GM21786 (cell line): ENCODE measurements at regions not wholly inside any gene's neighbourhood (a gene's known extent, or its start where the extent isn't known, plus 50 kb on each side); places are given as distances from the start of the nearest gene placed in this dataset.
"Not testable (repeated sequence)": the region's sequence is repeated elsewhere in the genome, so short reads cannot be mapped to it uniquely, and the experiment has no call there.

Experiments
- ATAC-seq: cut with Tn5 transposase; IDR thresholded peaks from one replicate; pipeline ENCODE4 v1.9.1; 2021; ENCODE audit not compliant: unreplicated experiment

DNA sequence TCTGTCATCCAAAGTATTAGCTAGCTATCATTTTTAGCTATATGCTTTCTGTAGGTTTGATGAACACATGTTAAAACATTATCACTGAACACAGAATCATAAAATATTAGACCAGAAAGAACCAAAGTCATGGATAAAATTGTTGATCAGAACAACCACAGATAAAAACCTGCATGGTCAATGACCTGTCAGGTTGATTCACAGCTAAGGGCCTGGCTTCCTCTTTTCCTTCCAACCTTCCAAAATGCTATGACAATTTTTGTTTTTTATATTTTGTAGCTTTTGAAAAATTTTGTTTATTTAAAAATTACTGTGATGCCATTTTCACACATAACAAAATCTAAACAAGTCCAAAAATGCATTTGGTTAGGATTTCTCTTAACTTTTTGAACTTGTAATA, 444.4 kb upstream of the CHRM2 start:
- ATAC-seq = no peak

DNA sequence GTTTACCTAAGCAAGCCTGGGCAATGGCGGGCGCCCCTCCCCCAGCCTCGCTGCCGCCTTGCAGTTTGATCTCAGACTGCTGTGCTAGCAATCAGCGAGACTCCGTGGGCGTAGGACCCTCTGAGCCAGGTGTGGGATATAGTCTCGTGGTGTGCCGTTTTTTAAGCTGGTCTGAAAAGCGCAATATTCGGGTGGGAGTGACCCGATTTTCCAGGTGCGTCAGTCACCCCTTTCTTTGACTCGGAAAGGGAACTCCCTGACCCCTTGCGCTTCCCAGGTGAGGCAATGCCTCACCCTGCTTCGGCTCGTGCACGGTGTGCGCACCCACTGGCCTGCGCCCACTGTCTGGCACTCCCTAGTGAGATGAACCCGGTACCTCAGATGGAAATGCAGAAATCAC, 442.6 kb upstream of the MTPN start:
- not testable (repeated sequence) for ATAC-seq

DNA sequence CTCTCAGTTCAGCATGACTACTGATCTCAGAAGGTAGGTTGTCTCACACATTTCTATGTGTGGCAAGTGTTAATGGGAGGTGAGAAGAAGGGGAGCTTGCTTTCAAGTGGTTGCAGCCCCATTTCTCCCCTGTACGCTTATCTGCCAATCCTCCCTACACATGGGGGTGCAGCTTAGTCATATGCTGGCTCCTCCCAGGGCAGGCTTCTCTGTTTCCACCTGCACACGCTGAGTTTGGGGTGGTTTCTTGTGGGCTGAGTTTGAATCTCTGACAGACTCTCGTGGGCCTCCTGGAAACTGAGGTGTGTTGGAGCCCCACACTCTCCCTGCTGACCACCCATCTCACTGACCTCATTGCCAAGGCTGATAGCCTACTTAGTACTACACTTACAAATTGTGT, 435.8 kb upstream of the MTPN start:
- ATAC-seq = no peak

DNA sequence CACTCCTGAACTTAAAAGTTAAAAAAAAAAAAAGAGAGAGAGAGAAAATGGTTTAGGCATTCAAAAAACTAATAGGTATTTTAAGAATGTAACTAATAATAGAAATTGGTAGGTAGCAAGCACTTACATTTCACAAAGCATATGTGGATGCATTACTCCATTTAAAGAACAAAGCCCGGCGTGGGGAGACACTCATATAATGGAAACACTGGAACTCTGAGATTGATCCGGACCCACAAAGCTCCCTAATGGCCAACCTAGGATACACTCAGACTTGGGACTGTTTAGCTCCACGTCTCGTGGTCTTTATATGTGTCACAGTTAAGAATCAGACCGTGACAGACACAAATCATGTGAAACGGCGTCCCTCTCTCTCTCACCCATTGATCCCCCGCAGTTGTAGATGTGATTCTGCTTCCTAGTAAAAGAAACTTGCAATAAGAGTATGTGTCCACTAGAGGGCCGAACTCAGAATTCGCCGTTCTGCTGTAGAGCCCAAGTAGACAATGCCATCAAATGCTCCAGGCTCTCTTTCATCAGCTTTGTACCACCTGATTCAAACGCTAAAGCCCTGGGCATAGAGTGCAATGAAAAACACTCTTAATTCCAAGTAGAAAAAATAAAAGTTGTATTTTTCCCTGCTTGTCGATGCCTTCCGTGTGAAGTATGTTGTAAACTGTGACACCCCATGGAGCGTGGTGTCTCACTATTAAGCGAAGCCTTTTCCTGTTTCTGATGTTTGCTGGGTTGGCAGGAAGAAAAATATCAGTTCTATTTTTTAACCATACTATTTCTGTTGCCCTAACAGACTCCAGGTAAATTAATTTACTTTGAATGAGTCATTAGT, 429.0 kb upstream of the MTPN start:
- ATAC-seq = peak; percentile 95

DNA sequence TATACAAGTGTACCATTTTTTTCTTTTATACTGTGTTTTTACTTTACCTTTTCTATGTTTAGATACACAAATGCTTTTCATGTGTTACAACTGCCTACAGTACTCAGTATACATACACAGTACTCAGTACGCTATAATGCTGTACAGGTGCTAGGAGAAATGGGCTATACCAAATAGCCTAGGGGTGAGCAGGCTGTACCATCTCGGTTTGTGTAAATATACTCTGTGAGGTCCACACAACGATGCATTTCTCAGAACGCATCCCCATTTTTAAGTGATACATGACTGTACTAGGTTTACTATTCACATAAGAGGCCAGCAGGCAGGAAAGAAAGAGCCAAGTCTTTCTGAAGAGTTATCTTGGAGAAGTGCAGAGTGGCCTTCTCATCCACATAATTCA, 426.4 kb upstream of the MTPN start:
- ATAC-seq = no peak

DNA sequence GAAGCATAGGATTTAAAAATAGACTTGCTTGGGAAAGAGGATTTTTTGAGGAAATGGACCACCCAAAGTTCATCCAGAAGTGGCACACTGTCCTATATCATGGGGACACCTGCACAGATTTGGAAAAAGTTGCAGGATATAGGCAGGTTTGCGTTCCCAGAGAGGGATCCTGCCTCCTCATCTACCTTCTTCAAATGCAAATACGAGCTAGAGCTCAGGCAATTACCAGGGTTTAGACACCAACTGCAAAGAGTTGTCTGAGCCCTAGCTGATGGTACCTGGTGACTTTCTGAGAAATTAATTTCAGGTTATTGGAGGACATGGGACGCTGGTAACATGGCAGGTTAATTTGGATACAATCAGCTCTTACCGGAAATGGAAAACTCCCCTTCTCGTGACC, 423.7 kb upstream of the MTPN start:
- no peak for ATAC-seq

DNA sequence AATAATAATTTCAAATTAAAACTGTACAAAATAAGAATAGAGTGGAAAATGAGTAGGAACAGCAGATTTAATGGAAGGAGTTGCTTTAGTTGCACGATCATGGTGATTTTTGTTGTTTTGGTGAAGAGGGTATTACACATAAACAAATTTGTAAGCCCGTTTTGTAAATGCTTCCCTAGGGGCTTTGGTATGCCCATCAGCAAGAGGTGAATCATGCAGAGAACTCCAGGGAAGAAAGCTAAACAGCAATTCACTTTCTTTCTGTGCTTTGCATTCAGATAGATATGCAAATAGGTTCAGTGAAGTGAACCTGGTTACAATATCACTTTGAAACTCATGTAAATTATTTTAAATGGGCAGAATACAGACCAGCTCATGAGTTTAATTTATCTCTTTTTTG, 422.2 kb upstream of the MTPN start:
- no peak for ATAC-seq

DNA sequence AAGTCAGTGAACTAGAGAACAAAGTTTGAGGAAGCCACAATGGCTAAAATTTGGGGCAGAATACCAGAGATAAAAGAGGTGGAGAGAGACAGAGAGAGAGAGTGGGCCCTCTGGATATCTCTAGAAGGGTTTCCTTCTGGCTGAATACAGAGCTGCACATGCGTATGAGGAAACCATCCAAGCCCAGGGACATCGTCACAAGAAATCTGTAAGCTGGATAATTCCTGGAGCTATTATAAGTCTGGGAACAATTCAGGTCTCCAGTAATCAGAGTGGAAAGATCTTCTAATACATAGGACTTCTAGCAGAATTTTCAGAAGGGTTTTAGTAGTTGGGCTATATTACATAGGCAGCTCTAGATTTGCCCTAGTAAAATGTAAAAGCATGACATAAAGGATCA, 415.7 kb upstream of the MTPN start:
- no peak for ATAC-seq

DNA sequence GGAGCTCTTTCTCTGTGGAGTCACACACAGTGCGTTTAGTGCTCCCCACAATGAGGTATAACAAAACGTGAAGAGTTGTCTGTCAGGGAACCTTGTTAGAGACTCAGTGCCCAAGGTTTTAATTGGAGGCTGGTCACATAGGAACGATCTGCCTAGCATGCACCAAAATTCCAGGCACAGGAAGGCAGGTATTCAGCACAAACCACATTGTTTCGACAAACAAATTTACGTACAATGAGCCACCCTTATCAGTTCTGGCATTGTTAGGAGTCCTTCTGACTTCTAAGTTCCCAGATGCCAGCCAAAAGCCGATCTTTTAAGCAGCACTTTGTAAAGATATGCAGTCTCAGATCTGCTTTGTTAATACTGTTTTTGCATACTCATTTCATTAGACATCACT, 414.2 kb upstream of the MTPN start:
- no peak for ATAC-seq

DNA sequence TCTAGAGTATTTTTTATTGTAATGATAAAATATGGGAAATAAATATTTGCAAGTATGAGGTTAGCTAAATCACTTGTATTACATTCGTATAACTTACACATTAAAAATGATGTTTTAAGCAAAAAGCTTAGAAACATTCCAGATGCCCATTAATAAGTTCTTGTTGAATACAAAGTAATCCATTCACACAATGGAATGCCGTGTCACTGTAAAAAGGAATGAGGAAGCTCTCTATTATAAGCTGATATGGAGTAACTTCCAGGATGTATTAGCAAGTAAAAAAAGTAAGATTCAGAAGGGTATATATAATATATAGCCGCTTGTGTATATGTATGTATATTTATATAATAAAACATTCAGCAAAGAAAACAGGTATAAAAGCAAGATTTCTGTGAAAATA, 412.8 kb upstream of the MTPN start:
- ATAC-seq = no peak

DNA sequence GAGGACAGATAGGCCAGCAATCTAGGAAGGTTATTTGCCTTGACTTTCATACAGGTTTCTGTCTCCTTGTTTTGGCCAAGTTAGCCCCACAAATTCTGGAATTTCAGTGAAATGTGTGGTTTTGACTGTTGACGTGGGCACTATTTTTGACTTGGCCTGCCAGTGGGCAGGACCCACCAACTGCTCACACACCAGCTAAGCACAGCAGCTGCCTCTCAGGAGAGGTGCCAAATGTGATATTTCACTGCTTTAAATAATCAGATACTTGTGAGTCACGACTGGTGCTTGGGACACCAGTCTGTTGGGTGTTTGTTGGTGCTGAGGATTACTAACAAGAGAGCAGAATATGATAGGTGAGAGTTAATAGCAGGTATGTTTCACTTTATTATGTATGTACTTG, 409.7 kb upstream of the MTPN start:
- no peak for ATAC-seq

DNA sequence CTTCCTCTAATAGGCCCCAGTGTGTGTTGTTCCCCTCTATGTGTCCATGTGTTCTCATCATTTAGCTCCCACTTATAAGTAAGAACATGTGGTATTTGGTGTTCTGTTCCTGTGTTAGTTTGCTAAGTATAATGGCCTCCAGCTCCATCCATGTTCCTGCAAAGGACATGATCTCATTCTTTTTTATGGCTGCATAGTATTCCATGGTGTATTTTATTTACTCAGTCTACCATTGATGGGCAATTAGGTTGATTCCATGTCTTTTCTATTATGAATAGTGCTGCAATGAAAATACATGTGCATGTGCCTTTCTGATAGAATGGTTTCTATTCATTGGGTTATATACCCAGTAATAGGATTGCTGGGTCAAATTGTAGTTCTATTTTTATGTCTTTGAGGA, 394.2 kb upstream of the MTPN start:
- ATAC-seq = not testable (repeated sequence)

DNA sequence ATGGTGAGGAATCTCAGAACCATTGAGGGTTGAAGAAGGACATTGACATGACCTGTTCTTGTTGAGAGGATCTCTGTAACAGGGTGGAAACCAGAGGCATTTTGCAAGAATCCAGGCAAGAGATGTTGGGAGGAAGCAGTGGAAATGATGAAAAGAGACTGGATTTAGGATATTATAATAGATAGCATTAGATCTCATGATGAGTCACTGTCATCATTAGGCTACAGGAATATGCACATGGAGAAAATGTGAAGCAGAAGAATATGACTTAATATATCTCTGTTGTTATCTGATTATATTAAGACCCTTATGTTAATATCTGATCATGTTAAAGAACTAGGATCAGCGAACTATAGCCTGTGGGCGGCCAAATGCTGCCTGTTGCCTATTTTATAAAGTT, 393.0 kb upstream of the MTPN start:
- no peak for ATAC-seq

DNA sequence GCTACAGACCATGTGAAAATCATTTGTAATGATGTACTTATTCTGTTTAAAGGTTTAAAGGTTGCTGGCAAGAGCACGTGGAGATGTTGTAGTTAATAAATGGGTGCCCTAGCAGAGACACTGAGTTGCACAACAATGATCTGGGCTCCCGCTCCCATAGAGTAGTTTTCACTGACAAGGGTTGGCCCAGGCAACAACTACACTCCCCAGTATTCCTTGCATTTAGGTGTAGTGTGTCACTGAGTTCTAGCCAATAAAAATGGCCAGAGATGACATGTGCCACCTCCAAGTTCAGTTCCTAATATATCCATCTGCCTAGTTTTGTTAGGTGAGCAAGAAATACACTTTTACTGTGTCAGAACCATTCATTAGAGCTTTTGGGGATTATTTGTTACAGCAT, 392.1 kb upstream of the MTPN start:
- ATAC-seq = no peak

DNA sequence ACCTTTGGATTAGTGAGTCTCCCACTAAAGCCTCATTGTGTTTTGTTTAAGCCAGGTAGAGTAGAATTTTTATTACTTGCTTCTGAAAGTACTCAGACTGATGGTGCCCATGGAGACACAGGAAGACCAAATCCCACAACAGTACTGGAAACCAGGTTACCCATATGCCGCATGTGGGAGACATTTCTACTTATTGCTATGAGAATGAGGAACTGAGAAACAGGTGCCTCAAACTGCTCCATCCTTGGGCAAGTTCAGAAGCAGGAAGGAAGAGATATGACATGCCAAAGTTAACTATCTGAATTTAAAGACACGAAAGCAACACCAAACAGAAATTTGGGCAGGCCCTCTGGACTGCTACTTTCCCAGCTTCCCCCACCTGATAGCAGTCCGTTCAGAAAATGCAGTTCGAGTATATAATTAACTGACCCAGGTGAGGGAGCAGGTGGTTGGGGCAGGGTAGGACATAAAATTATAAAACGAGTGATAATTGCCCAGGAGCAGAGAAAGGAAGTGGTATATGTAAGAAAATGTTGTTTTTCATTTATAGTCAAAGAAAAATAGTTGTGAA, 382.3 kb upstream of the MTPN start:
- peak; percentile 94 for ATAC-seq

DNA sequence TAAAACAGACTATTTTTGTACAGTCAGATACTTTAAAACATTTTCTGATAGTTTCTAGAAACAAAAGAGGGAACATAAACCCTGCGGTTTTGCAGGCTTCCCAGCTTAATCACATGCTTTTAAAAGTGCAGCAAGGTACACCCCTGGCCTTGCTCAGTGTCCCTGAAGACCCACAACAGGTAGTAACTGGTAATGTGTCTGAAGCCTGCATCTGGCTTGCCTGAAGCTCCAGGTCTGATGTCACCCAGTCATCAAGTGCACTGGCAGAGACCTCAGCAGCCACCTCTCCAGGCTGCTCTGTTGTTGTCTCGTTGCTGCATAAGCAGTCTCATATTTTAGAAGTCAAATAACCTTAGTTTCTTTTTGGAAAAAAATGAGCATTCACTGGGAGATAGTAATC, 376.1 kb upstream of the MTPN start:
- peak; percentile 63 for ATAC-seq

DNA sequence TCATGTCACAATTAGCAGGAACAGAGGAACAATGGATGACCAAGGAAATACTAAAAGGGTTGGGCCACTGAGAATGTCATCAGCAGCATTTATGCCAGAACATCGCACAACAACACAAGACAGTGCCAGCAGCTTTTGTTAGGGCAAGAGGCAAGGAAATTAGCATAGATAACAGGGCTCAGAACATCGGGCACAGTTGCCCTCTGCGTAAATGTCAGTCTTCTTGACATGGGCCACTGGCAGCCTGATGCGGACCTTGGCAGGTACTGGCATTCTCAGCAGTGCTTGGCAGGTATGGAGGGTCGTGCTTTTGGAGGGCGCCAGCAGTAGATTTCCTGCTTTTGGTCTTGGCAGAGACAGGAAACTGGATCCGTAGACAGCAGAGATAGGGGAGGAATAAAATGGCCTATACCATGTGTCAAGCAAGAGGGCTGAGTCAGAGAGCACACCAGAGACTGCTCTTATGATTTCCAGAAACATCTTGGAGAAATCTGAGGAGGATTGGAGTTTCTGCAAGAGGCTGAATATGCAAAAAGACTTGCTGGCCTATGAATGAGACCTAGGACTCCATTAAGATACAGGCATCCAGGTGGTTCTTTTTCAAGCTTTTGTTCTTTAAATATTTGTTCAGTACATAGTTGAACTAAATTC, 371.5 kb upstream of the MTPN start:
- no peak for ATAC-seq

DNA sequence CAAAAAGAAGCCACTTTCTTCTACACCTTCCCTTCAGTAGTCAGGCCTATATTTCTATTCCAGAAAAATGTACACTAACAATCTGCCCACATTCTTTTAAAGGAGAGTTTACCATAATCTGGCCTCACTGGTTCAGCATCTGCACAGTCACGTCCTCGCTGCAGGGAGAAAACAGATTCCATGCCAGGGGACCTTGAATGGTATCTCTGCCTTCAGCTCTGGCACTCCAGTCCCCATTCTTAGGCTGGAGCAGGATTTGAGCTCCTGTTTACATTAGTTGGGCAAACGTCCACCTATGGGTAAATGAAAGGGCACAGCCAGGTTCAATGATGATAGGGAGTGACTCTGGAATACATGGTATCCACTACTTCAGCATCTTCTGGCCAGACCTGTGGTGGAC, 371.0 kb upstream of the MTPN start:
- no peak for ATAC-seq

DNA sequence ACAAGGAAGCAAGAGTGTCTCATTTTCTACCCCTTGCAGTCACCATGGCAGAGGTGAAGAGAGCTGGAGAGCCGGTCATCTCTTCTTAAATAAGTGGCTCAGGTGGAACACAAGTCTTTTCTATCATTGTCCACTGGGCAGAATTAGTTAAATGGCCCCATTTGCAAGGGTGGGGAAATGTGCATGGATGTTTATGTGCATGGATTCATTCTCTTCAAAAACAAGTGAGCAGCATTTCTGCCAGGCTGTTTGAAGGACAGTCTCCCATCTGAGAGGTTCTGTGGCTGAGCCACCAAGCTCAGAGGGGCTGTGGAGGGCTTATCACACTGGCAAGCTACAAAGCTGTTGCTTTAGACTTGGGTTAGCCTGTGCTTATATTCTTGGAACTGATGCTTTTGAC, 370.3 kb upstream of the MTPN start:
- no peak for ATAC-seq

DNA sequence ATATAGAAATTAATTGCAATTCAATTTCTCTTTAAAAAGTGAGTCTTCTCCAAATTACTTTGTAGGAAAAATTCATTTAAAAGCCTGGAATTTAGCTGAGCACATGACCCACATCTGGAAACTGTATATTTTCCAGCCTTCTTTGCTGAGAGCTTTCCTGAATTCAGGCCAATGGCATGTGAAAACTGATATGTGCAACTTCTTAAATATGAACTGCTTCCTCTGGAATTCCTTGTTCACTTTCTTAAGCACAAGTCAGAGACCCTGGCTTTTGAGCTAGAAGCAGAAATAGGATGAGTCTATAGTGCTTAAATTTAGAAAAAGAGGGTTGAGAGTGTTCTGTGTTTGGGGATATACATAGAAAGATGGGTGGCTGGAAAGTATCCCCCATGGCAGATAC, 365.1 kb upstream of the MTPN start:
- no peak for ATAC-seq

DNA sequence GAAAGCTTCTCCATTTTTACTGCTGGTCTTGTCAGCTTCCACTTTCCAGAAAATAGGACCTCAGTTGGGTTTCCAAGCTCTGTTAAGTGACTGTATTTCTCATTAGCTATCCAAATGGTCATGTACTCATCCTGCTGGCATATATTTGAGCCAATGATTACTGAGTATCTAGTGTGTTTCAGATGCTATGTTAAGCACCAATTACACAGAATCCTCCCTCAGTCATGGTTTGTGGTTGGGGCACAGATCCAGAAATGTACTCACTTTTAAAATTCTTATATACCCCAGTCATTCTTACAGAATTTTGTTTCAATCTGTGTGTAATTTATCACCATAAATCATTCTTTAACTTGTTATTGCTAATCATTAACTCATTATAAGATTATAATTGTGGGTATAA, 362.3 kb upstream of the MTPN start:
- no peak for ATAC-seq

DNA sequence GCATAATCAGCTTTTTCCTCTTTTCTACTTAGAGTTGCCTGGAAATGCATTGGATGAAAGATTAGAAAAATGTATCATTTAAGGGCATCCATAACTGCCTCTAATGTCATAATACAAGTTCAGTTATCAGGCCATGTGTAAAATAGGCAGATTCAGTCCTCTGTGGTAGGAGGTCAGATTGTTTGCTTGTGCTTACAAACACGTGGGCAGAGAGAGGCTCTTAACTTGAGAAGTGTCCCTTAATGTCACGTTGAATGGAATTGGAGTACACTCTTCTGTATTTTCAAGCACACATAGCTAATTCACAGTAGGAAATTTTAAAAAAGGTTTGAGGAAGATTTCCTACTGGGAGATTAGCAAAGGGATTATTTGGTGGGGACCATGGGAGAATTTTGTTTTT, 359.8 kb upstream of the MTPN start:
- no peak for ATAC-seq
